Adipocyte (in vitro differentiated cells): ENCODE measurements at regions not wholly inside any gene's neighbourhood (a gene's known extent, or its start where the extent isn't known, plus 50 kb on each side); places are given as distances from the start of the nearest gene placed in this dataset.

Experiments
- DNase-seq: peaks from one replicate; pipeline ENCODE4 v3.0.0-alpha.2; 2015; ENCODE audit warnings: low read depth
- H3K27me3 ChIP-seq: replicated peaks from 2 replicates; pipeline ENCODE4 v1.7.0; 2013; ENCODE audit warnings: mild to moderate bottlenecking, low read length, moderate library complexity; ENCODE audit not compliant: control insufficient read depth, insufficient read depth
- H3K36me3 ChIP-seq: 2 replicates; pipeline ENCODE4 v1.7.0; 2013; ENCODE audit warnings: low read length, mild to moderate bottlenecking, moderate library complexity; ENCODE audit not compliant: control insufficient read depth, insufficient read depth, severe bottlenecking
- H3K4me1 ChIP-seq: 2 replicates; pipeline ENCODE4 v1.7.0; 2013; ENCODE audit warnings: mild to moderate bottlenecking, low read length, moderate library complexity; ENCODE audit not compliant: control insufficient read depth, insufficient read depth
- H3K4me3 ChIP-seq: 2 replicates; pipeline ENCODE4 v1.7.0; 2013; ENCODE audit warnings: mild to moderate bottlenecking, low read length, moderate library complexity
- H3K9ac ChIP-seq: 2 replicates; pipeline ENCODE4 v1.7.0; 2013; ENCODE audit warnings: mild to moderate bottlenecking, low read length, moderate library complexity
- H3K9me3 ChIP-seq: 2 replicates; pipeline ENCODE4 v1.7.0; 2013; ENCODE audit warnings: mild to moderate bottlenecking, low read length, moderate library complexity; ENCODE audit not compliant: control insufficient read depth

- no peaks in the 10 kb centered on the region for H3K27me3 ChIP-seq
- H3K4me3 ChIP-seq = no peak overlapping the region
- no peaks in the 10 kb centered on the region for H3K36me3 ChIP-seq
- no peaks in the 10 kb centered on the region for H3K9me3 ChIP-seq
- H3K9ac ChIP-seq = no peak overlapping the region
- H3K4me1 ChIP-seq = peaks cover 9% of the 10 kb centered on the region
- DNase-seq = no peak
Measured at GRCh38 chr11:10400856-10401255, 54.2 kb upstream of the AMPD3 start.

GRCh38 chr11:10401256-10401655 lies 53.8 kb upstream of the AMPD3 start:
- H3K9ac ChIP-seq = no peak overlapping the region
- no peak for DNase-seq
- H3K36me3 ChIP-seq = no peaks in the 10 kb centered on the region
- no peaks in the 10 kb centered on the region for H3K9me3 ChIP-seq
- peaks cover 8% of the 10 kb centered on the region for H3K4me1 ChIP-seq
- no peaks in the 10 kb centered on the region for H3K27me3 ChIP-seq
- no peak overlapping the region for H3K4me3 ChIP-seq

GRCh38 chr11:10401696-10402392 lies 53.2 kb upstream of the AMPD3 start:
- H3K9me3 ChIP-seq = no peaks in the 10 kb centered on the region
- DNase-seq = no peak
- H3K36me3 ChIP-seq = no peaks in the 10 kb centered on the region
- no peaks in the 10 kb centered on the region for H3K27me3 ChIP-seq
- peaks cover 13% of the 10 kb centered on the region for H3K4me1 ChIP-seq
- no peak overlapping the region for H3K9ac ChIP-seq
- H3K4me3 ChIP-seq = no peak overlapping the region
